ENCODE measurements at regions not wholly inside any gene's neighbourhood (a gene's known extent, or its start where the extent isn't known, plus 50 kb on each side); places are given as distances from the start of the nearest gene placed in this dataset.

DNA sequence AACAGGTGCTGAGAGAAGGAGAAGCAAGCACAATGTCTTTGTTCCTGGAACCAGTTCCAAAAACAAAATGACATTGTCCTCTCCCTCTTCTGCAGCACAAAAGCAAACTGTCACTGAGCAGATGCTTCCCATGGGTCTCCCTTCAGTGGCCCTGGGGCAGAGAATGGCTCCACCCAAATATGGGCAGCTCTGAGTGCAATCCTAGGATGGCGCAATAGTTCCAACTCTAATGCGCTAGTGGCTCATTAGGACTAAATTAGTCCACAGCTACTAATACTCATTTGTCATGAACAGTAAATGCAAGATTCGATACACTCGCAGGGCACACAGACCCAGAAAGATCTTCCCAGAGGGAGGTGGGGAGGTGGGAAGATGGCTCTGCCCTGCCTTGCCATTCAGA is 205.2 kb upstream of the CHAC2 start:
- DNase-seq (ENCODE audit: low read depth): no peak
- no peak for TF ChIP-seq CTCF (IDR thresholded peaks at IDR 0.05; ENCODE audit: control insufficient read depth, extremely low read depth, insufficient read depth)
- no peak overlapping the region for H3K4me3 ChIP-seq (ENCODE audit: low read depth, low read length)

DNA sequence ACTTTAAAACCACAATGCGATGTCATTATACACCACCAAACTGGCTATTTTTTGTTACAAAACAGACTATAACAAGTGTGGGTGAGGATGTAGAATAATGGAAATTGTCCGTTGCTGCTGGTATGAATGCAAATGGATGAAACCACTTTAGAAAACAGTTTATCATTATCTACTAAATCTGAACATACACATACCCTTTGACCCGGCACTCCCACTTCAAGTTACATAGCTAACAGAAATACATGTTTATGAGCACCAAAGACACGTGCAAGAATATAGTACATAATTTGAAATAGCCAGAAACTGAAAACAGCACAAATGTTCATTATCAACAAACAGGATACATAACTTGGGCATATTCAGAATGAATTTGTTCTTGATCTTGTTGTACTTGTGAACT is 206.4 kb upstream of the CHAC2 start:
- TF ChIP-seq CTCF (IDR thresholded peaks at IDR 0.05; ENCODE audit: control insufficient read depth, extremely low read depth, insufficient read depth): no peak
- no peak overlapping the region for H3K4me3 ChIP-seq (ENCODE audit: low read depth, low read length)
- DNase-seq (ENCODE audit: low read depth): peak; percentile 53

GRCh38 chr2:53559302-53559966 is 208.2 kb upstream of the CHAC2 start:
- no peak for DNase-seq (ENCODE audit: low read depth)
- no peak for TF ChIP-seq CTCF (IDR thresholded peaks at IDR 0.05; ENCODE audit: control insufficient read depth, extremely low read depth, insufficient read depth)
- no peak overlapping the region for H3K4me3 ChIP-seq (ENCODE audit: low read depth, low read length)

- TF ChIP-seq CTCF (IDR thresholded peaks at IDR 0.05; ENCODE audit: control insufficient read depth, extremely low read depth, insufficient read depth): no peak
- no peak overlapping the region for H3K4me3 ChIP-seq (ENCODE audit: low read depth, low read length)
- no peak for DNase-seq (ENCODE audit: low read depth)
Measured at GRCh38 chr2:53558867-53559266, 208.7 kb upstream of the CHAC2 start.

GRCh38 chr2:53549497-53549896 is 218.1 kb upstream of the CHAC2 start:
- no peak for TF ChIP-seq CTCF (IDR thresholded peaks at IDR 0.05; ENCODE audit: control insufficient read depth, extremely low read depth, insufficient read depth)
- H3K4me3 ChIP-seq (ENCODE audit: low read depth, low read length): no peak overlapping the region
- DNase-seq (ENCODE audit: low read depth): no peak

DNA sequence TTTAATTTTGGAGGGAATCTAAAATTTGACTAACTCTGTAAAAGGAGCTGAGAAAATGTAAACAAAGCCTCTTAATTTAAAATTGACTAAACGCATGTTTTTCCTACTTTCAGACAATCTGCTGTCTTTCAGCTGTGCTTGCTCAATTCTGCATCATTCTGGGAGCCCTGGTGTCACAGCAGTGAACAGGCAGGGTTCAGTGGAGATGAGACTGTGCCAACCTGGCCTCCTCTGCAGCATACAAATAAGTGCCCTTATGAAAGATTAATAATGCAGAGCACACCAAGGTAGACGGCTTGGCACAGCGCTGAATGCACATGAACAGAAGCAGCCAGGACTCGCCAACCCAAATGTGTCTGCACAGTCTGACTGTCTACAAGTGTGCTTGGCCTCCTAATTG is 222.0 kb upstream of the CHAC2 start:
- TF ChIP-seq CTCF (IDR thresholded peaks at IDR 0.05; ENCODE audit: control insufficient read depth, extremely low read depth, insufficient read depth): no peak
- H3K4me3 ChIP-seq (ENCODE audit: low read depth, low read length): no peak overlapping the region
- no peak for DNase-seq (ENCODE audit: low read depth)

GRCh38 chr2:53544871-53545558 is 222.6 kb upstream of the CHAC2 start:
- TF ChIP-seq CTCF (IDR thresholded peaks at IDR 0.05; ENCODE audit: control insufficient read depth, extremely low read depth, insufficient read depth): no peak
- DNase-seq (ENCODE audit: low read depth): no peak
- H3K4me3 ChIP-seq (ENCODE audit: low read depth, low read length): no peak overlapping the region

Measured in LNCaP clone FGC (cell line).